Kidney tubule cell (primary cell): ENCODE measurements at regions not wholly inside any gene's neighbourhood (a gene's known extent, or its start where the extent isn't known, plus 50 kb on each side); places are given as distances from the start of the nearest gene placed in this dataset.
"Not testable (repeated sequence)": the region's sequence is repeated elsewhere in the genome, so short reads cannot be mapped to it uniquely, and the experiment has no call there.

ENCODE experiments used
- DNase-seq: peaks from one replicate; pipeline ENCODE4 v3.0.0-alpha.2; 2018; ENCODE audit warnings: low spot score

- no peak for DNase-seq
Measured at GRCh38 chr3:125645616-125646015, 50.3 kb upstream of the OSBPL11 start.

- DNase-seq, result no peak
Measured at GRCh38 chr3:125646581-125646980, 51.3 kb upstream of the OSBPL11 start.

- peak; percentile 76 for DNase-seq
Measured at GRCh38 chr3:125647318-125648014, 52.2 kb upstream of the OSBPL11 start.

GRCh38 chr3:125651244-125651643 is 55.9 kb upstream of the OSBPL11 start:
- peak; percentile 9 for DNase-seq

GRCh38 chr3:125652349-125652748 is 57.1 kb upstream of the OSBPL11 start:
- DNase-seq, result peak; percentile 11

- no peak for DNase-seq
Measured at GRCh38 chr3:125654526-125654925, 59.2 kb upstream of the OSBPL11 start.

GRCh38 chr3:125662675-125663074 is 67.4 kb upstream of the OSBPL11 start:
- DNase-seq, result no peak

GRCh38 chr3:125670352-125670751 is 75.1 kb upstream of the OSBPL11 start:
- no peak for DNase-seq

GRCh38 chr3:125670945-125671344 is 75.6 kb upstream of the OSBPL11 start:
- no peak for DNase-seq

- DNase-seq, result no peak
Measured at GRCh38 chr3:125671461-125672243, 76.4 kb upstream of the OSBPL11 start.

GRCh38 chr3:125675791-125676190 is 80.5 kb upstream of the OSBPL11 start:
- DNase-seq, result peak; percentile 25

- DNase-seq, result no peak
Measured at GRCh38 chr3:125679258-125679657, 84.0 kb upstream of the OSBPL11 start.

GRCh38 chr3:125681146-125681545 is 85.8 kb upstream of the OSBPL11 start:
- DNase-seq, result no peak

- not testable (repeated sequence) for DNase-seq
Measured at GRCh38 chr3:125681906-125682305, 86.6 kb upstream of the OSBPL11 start.

- not testable (repeated sequence) for DNase-seq
Measured at GRCh38 chr3:125682610-125683009, 87.3 kb upstream of the OSBPL11 start.

- DNase-seq, result no peak
Measured at GRCh38 chr3:125683067-125683829, 88.0 kb upstream of the OSBPL11 start.

GRCh38 chr3:125684199-125684598 is 88.9 kb upstream of the OSBPL11 start:
- no peak for DNase-seq

GRCh38 chr3:125685741-125686140 is 90.4 kb upstream of the OSBPL11 start:
- DNase-seq, result peak; percentile 70

- no peak for DNase-seq
Measured at GRCh38 chr3:125692361-125692760, 97.1 kb upstream of the OSBPL11 start.

GRCh38 chr3:125693887-125694286 is 98.6 kb upstream of the OSBPL11 start:
- DNase-seq, result no peak

- no peak for DNase-seq
Measured at GRCh38 chr3:125694761-125695294, 99.5 kb upstream of the OSBPL11 start.

GRCh38 chr3:125695688-125696087 is 100.4 kb upstream of the OSBPL11 start:
- DNase-seq, result no peak
